HFF-Myc (cell line): ENCODE measurements at regions not wholly inside any gene's neighbourhood (a gene's known extent, or its start where the extent isn't known, plus 50 kb on each side); places are given as distances from the start of the nearest gene placed in this dataset.

Source experiments
- DNase-seq: peaks from one replicate; pipeline ENCODE4 v3.0.0-alpha.2; 2011; ENCODE audit warnings: low read depth; ENCODE audit errors: extremely low read depth
- H3K4me3 ChIP-seq: replicated peaks from 2 replicates; pipeline ENCODE4 v1.5.1; 2011; ENCODE audit warnings: low read depth, mild to moderate bottlenecking, control low read depth, low read length
- CTCF ChIP-seq: IDR thresholded peaks from 2 replicates; pipeline ENCODE4 v1.5.1; 2012; ENCODE audit warnings: mild to moderate bottlenecking, low read depth, low read length, control low read depth; ENCODE audit errors: missing control alignments

- DNase-seq = no peak
- no peak for TF ChIP-seq CTCF
- no peak overlapping the region for H3K4me3 ChIP-seq
Measured at GRCh38 chr16:59373632-59374031, 639.5 kb upstream of the GOT2 start.

GRCh38 chr16:59370717-59371116 is 636.6 kb upstream of the GOT2 start:
- H3K4me3 ChIP-seq = no peak overlapping the region
- no peak for DNase-seq
- TF ChIP-seq CTCF = no peak

- H3K4me3 ChIP-seq = no peak overlapping the region
- TF ChIP-seq CTCF = no peak
- DNase-seq = no peak
Measured at GRCh38 chr16:59369523-59369922, 635.4 kb upstream of the GOT2 start.

GRCh38 chr16:59368586-59368985 is 634.5 kb upstream of the GOT2 start:
- H3K4me3 ChIP-seq = no peak overlapping the region
- no peak for TF ChIP-seq CTCF
- no peak for DNase-seq

GRCh38 chr16:59356709-59357108 is 622.6 kb upstream of the GOT2 start:
- no peak overlapping the region for H3K4me3 ChIP-seq
- no peak for DNase-seq
- TF ChIP-seq CTCF = no peak

- no peak for TF ChIP-seq CTCF
- no peak for DNase-seq
Measured at GRCh38 chr16:59356144-59356543, 622.0 kb upstream of the GOT2 start.

GRCh38 chr16:59355704-59356103 is 621.6 kb upstream of the GOT2 start:
- no peak for DNase-seq
- H3K4me3 ChIP-seq = no peak overlapping the region
- TF ChIP-seq CTCF = no peak

More at GRCh38 chr16:59356144-59356543, 622.0 kb upstream of the GOT2 start:
- H3K4me3 ChIP-seq = no peak overlapping the region
